Ramos (cell line): ENCODE measurements at regions not wholly inside any gene's neighbourhood (a gene's known extent, or its start where the extent isn't known, plus 50 kb on each side); places are given as distances from the start of the nearest gene placed in this dataset.
"Not testable (repeated sequence)": the region's sequence is repeated elsewhere in the genome, so short reads cannot be mapped to it uniquely, and the experiment has no call there.

Experiments used
- in situ Hi-C: fragments of 300-500 bp; cut with MboI; formaldehyde crosslinking; loops from one replicate; pipeline ENCODE4 v1.14.3; 2022; ENCODE audit warnings: low sequenced_read_pairs; ENCODE audit not compliant: unreplicated experiment

GRCh38 chr3:88879905-88880304, 227.5 kb upstream of the EPHA3 start:
- in situ Hi-C loops = no loop called here

GRCh38 chr3:88882121-88882520, 225.3 kb upstream of the EPHA3 start:
- in situ Hi-C loops = no loop called here

- in situ Hi-C loops = not testable (repeated sequence)
Measured at GRCh38 chr3:88886624-88887023, 220.8 kb upstream of the EPHA3 start.

GRCh38 chr3:88896026-88896425, 211.4 kb upstream of the EPHA3 start:
- in situ Hi-C loops = no loop called here

GRCh38 chr3:88912294-88912877, 195.0 kb upstream of the EPHA3 start:
- in situ Hi-C loops = no loop called here

GRCh38 chr3:88918841-88919240, 188.6 kb upstream of the EPHA3 start:
- in situ Hi-C loops = no loop called here

- in situ Hi-C loops = no loop called here
Measured at GRCh38 chr3:88921986-88922385, 185.4 kb upstream of the EPHA3 start.

- in situ Hi-C loops = no loop called here
Measured at GRCh38 chr3:88926221-88926620, 181.2 kb upstream of the EPHA3 start.

- in situ Hi-C loops = no loop called here
Measured at GRCh38 chr3:88930611-88931010, 176.8 kb upstream of the EPHA3 start.

- in situ Hi-C loops = no loop called here
Measured at GRCh38 chr3:88936831-88937230, 170.6 kb upstream of the EPHA3 start.

- in situ Hi-C loops = no loop called here
Measured at GRCh38 chr3:88940296-88940695, 167.1 kb upstream of the EPHA3 start.

- in situ Hi-C loops = no loop called here
Measured at GRCh38 chr3:88947013-88947412, 160.4 kb upstream of the EPHA3 start.

- in situ Hi-C loops = no loop called here
Measured at GRCh38 chr3:88954853-88955252, 152.6 kb upstream of the EPHA3 start.

GRCh38 chr3:88955274-88955673, 152.1 kb upstream of the EPHA3 start:
- in situ Hi-C loops = no loop called here

- in situ Hi-C loops = no loop called here
Measured at GRCh38 chr3:88957711-88958439, 149.5 kb upstream of the EPHA3 start.

- in situ Hi-C loops = no loop called here
Measured at GRCh38 chr3:88960019-88960418, 147.4 kb upstream of the EPHA3 start.

GRCh38 chr3:88963003-88963402, 144.4 kb upstream of the EPHA3 start:
- in situ Hi-C loops = no loop called here

- in situ Hi-C loops = no loop called here
Measured at GRCh38 chr3:88979760-88980159, 127.7 kb upstream of the EPHA3 start.

- in situ Hi-C loops = no loop called here
Measured at GRCh38 chr3:88983458-88983857, 124.0 kb upstream of the EPHA3 start.

- in situ Hi-C loops = no loop called here
Measured at GRCh38 chr3:88984256-88984655, 123.2 kb upstream of the EPHA3 start.

- in situ Hi-C loops = no loop called here
Measured at GRCh38 chr3:88984832-88985231, 122.6 kb upstream of the EPHA3 start.

GRCh38 chr3:88985491-88985890, 121.9 kb upstream of the EPHA3 start:
- in situ Hi-C loops = no loop called here
